ENCODE measurements at regions not wholly inside any gene's neighbourhood (a gene's known extent, or its start where the extent isn't known, plus 50 kb on each side); places are given as distances from the start of the nearest gene placed in this dataset.

GRCh38 chr11:69353696-69354544, 60.0 kb downstream of the MYEOV start:
- Mint-ChIP-seq H3K27me3 (ENCODE audit: insufficient read depth) (no peaks in the 10 kb centered on the region), H3K27ac (no peak overlapping the region), H3K36me3 (ENCODE audit: low read depth) (no peaks in the 10 kb centered on the region), H3K4me3 (no peak overlapping the region), H3K9me3 (peaks cover 2% of the 10 kb centered on the region), H3K4me1 (no peaks in the 10 kb centered on the region)
- Histone ChIP-seq H3K27ac (ENCODE audit: low read depth, low read length) (no peak overlapping the region), H3K27me3 (ENCODE audit: control insufficient read depth, insufficient read depth, low read length, poor library complexity, severe bottlenecking) (no peaks in the 10 kb centered on the region), H3K4me1 (ENCODE audit: control insufficient read depth, insufficient read depth, low read length) (no peaks in the 10 kb centered on the region), H3K9ac (ENCODE audit: extremely low read depth, low read length, poor library complexity, severe bottlenecking) (no peak overlapping the region), H3K4me3 (ENCODE audit: low read length) (no peak overlapping the region), H3K36me3 (ENCODE audit: control insufficient read depth, insufficient read depth, low read length) (no peaks in the 10 kb centered on the region), H3K9me3 (ENCODE audit: control insufficient read depth, low read length) (no peaks in the 10 kb centered on the region)
- WGBS, 2 experiments (ENCODE audit: insufficient coverage in 1 of 2, insufficient read length in 1 of 2), result 83 to 87% methylated on average over 13 to 20 of the region's 20 CpGs
- peak; percentile 55 for DNase-seq
- peak; percentile 27 for TF ChIP-seq CTCF (conservative IDR thresholded peaks at IDR 0.05)

GRCh38 chr11:69354545-69354897, 60.6 kb downstream of the MYEOV start:
- Mint-ChIP-seq H3K27me3 (ENCODE audit: insufficient read depth) (no peaks in the 10 kb centered on the region), H3K9me3 (peaks cover 5% of the 10 kb centered on the region), H3K4me3 (no peak overlapping the region), H3K27ac (no peak overlapping the region), H3K36me3 (ENCODE audit: low read depth) (no peaks in the 10 kb centered on the region), H3K4me1 (no peaks in the 10 kb centered on the region)
- Histone ChIP-seq H3K9me3 (ENCODE audit: control insufficient read depth, low read length) (peaks cover 4% of the 10 kb centered on the region), H3K27ac (ENCODE audit: low read depth, low read length) (no peak overlapping the region), H3K4me1 (ENCODE audit: control insufficient read depth, insufficient read depth, low read length) (no peaks in the 10 kb centered on the region), H3K9ac (ENCODE audit: extremely low read depth, low read length, poor library complexity, severe bottlenecking) (no peak overlapping the region), H3K4me3 (ENCODE audit: low read length) (no peak overlapping the region), H3K27me3 (ENCODE audit: control insufficient read depth, insufficient read depth, low read length, poor library complexity, severe bottlenecking) (no peaks in the 10 kb centered on the region), H3K36me3 (ENCODE audit: control insufficient read depth, insufficient read depth, low read length) (no peaks in the 10 kb centered on the region)
- DNase-seq, result no peak
- no peak for TF ChIP-seq CTCF (conservative IDR thresholded peaks at IDR 0.05)
- WGBS, 2 experiments (ENCODE audit: insufficient coverage in 1 of 2, insufficient read length in 1 of 2), result 88% methylated on average over 2 of the region's 2 CpGs; no CpG with 5 or more reads in 1 of the 2 experiments

- WGBS, 2 experiments (ENCODE audit: insufficient coverage in 1 of 2, insufficient read length in 1 of 2), result 89 to 90% methylated on average over 6 to 10 of the region's 10 CpGs
- Histone ChIP-seq H3K9ac (ENCODE audit: extremely low read depth, low read length, poor library complexity, severe bottlenecking) (no peak overlapping the region), H3K4me1 (ENCODE audit: control insufficient read depth, insufficient read depth, low read length) (no peaks in the 10 kb centered on the region), H3K27ac (ENCODE audit: low read depth, low read length) (no peak overlapping the region), H3K27me3 (ENCODE audit: control insufficient read depth, insufficient read depth, low read length, poor library complexity, severe bottlenecking) (no peaks in the 10 kb centered on the region), H3K36me3 (ENCODE audit: control insufficient read depth, insufficient read depth, low read length) (no peaks in the 10 kb centered on the region), H3K9me3 (ENCODE audit: control insufficient read depth, low read length) (peaks cover 8% of the 10 kb centered on the region), H3K4me3 (ENCODE audit: low read length) (no peak overlapping the region)
- no peak for TF ChIP-seq CTCF (conservative IDR thresholded peaks at IDR 0.05)
- H3K4me3 Mint-ChIP-seq, result no peak overlapping the region
- no peaks in the 10 kb centered on the region for H3K27me3 Mint-ChIP-seq (ENCODE audit: insufficient read depth)
- no peak overlapping the region for H3K27ac Mint-ChIP-seq
- no peaks in the 10 kb centered on the region for H3K4me1 Mint-ChIP-seq
- DNase-seq, result peak; percentile 37
- peaks cover 14% of the 10 kb centered on the region for H3K9me3 Mint-ChIP-seq
- no peaks in the 10 kb centered on the region for H3K36me3 Mint-ChIP-seq (ENCODE audit: low read depth)
Observed at GRCh38 chr11:69355346-69355940, 61.5 kb downstream of the MYEOV start.

Measured in endodermal cell (in vitro differentiated cells).